Ishikawa (cell line): ENCODE measurements at regions not wholly inside any gene's neighbourhood (a gene's known extent, or its start where the extent isn't known, plus 50 kb on each side); places are given as distances from the start of the nearest gene placed in this dataset.

Experiments used
- EGR1 ChIP-seq: IDR thresholded peaks from 2 replicates; pipeline ENCODE4 v1.6.1; 2012
- EP300 ChIP-seq: IDR thresholded peaks from 2 replicates; pipeline ENCODE4 v1.6.1; 2012; ENCODE audit warnings: borderline replicate concordance
- FOXM1 ChIP-seq: IDR thresholded peaks from 2 replicates; pipeline ENCODE4 v1.6.1; 2012; ENCODE audit warnings: low read depth, borderline replicate concordance
- RAD21 ChIP-seq: IDR thresholded peaks from 2 replicates; pipeline ENCODE4 v1.6.1; 2012; ENCODE audit warnings: low read depth
- TAF1 ChIP-seq: IDR thresholded peaks from 2 replicates; pipeline ENCODE4 v1.6.1; 2012; ENCODE audit warnings: low read depth, mild to moderate bottlenecking
- TCF12 ChIP-seq: IDR thresholded peaks from 2 replicates; pipeline ENCODE4 v1.6.1; 2012; ENCODE audit warnings: low read depth
- TEAD4 ChIP-seq: IDR thresholded peaks from 2 replicates; pipeline ENCODE4 v1.6.1; 2012
- TF ChIP-seq, protein P1 (sequence below): IDR thresholded peaks from 2 replicates; pipeline ENCODE4 v1.6.1; 2012; ENCODE audit warnings: low read depth, mild to moderate bottlenecking

DNA sequence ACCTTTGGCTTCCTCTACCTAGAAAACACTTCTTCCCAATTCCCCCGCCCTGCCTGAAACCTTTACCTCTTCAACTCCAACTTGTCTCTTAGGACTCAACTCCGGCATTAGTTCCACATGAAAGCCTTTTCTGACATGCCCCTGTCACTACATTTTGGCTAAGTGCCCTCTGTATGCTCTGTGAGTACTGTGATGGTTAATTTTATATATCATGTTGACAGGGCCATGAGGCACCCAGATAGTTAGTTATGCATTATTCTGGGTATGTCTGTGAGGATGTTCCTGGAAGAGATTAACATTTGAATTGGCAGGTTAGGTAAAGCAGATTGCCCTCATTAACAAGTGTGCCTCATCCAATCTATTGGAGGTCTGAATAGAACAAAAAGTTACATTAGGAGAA is 75.6 kb upstream of the NCKAP5 start:
- TF ChIP-seq TCF12 (no peak), EGR1 (no peak), EP300 (no peak), FOXM1 (no peak), TEAD4 (no peak), RAD21 (no peak), TAF1 (no peak)
- TF ChIP-seq, protein P1, sequence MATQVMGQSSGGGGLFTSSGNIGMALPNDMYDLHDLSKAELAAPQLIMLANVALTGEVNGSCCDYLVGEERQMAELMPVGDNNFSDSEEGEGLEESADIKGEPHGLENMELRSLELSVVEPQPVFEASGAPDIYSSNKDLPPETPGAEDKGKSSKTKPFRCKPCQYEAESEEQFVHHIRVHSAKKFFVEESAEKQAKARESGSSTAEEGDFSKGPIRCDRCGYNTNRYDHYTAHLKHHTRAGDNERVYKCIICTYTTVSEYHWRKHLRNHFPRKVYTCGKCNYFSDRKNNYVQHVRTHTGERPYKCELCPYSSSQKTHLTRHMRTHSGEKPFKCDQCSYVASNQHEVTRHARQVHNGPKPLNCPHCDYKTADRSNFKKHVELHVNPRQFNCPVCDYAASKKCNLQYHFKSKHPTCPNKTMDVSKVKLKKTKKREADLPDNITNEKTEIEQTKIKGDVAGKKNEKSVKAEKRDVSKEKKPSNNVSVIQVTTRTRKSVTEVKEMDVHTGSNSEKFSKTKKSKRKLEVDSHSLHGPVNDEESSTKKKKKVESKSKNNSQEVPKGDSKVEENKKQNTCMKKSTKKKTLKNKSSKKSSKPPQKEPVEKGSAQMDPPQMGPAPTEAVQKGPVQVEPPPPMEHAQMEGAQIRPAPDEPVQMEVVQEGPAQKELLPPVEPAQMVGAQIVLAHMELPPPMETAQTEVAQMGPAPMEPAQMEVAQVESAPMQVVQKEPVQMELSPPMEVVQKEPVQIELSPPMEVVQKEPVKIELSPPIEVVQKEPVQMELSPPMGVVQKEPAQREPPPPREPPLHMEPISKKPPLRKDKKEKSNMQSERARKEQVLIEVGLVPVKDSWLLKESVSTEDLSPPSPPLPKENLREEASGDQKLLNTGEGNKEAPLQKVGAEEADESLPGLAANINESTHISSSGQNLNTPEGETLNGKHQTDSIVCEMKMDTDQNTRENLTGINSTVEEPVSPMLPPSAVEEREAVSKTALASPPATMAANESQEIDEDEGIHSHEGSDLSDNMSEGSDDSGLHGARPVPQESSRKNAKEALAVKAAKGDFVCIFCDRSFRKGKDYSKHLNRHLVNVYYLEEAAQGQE: no peak
